Stomach (tissue), 4 donors: ENCODE measurements at regions not wholly inside any gene's neighbourhood (a gene's known extent, or its start where the extent isn't known, plus 50 kb on each side); places are given as distances from the start of the nearest gene placed in this dataset.
"Not testable (repeated sequence)": the region's sequence is repeated elsewhere in the genome, so short reads cannot be mapped to it uniquely, and the experiment has no call there.

Experiments
- EP300 ChIP-seq: sonication (generic); formaldehyde crosslinking; IDR thresholded peaks from one replicate; pipeline ENCODE4 v1.6.1; 2017; ENCODE audit warnings: antibody characterized with exemption
- POLR2AphosphoS5 ChIP-seq, 3 donors: sonication (generic); formaldehyde crosslinking; IDR thresholded peaks; one replicate each; pipeline ENCODE4 v1.6.1; 2016; ENCODE audit warnings: antibody characterized with exemption in 3 of 3
- TF ChIP-seq, protein P1 (sequence below), 7 experiments: fragments of 450-650 bp in 4 of 7; fragments of 200-600 bp in 3 of 7; sonication (generic) in 3 of 7; IDR thresholded peaks; one replicate each; pipeline ENCODE4 v1.5.1; 2016 to 2019; ENCODE audit warnings: antibody characterized with exemption in 7 of 7, control low read depth in 2 of 7, mild to moderate bottlenecking in 1 of 7

DNA sequence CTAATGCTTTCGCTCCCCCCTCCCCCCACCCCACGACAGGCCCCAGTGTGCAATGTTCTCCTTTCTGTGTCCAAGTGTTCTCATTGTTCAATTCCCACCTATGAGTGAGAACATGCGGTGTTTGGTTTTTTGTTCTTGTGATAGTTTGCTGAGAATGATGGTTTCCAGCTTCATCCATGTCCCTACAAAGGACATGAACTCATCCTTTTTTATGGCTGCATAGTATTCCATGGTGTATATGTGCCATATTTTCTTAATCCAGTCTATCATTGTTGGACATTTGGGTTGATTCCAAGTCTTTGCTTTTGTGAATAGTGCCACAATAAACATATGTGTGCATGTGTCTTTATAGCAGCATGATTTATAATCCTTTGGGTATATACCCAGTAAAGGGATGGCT, 58.5 kb upstream of the HUNK start:
- TF ChIP-seq, protein P1, sequence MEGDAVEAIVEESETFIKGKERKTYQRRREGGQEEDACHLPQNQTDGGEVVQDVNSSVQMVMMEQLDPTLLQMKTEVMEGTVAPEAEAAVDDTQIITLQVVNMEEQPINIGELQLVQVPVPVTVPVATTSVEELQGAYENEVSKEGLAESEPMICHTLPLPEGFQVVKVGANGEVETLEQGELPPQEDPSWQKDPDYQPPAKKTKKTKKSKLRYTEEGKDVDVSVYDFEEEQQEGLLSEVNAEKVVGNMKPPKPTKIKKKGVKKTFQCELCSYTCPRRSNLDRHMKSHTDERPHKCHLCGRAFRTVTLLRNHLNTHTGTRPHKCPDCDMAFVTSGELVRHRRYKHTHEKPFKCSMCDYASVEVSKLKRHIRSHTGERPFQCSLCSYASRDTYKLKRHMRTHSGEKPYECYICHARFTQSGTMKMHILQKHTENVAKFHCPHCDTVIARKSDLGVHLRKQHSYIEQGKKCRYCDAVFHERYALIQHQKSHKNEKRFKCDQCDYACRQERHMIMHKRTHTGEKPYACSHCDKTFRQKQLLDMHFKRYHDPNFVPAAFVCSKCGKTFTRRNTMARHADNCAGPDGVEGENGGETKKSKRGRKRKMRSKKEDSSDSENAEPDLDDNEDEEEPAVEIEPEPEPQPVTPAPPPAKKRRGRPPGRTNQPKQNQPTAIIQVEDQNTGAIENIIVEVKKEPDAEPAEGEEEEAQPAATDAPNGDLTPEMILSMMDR (IDR thresholded peaks at IDR 0.05), result not testable (repeated sequence)
- not testable (repeated sequence) for TF ChIP-seq EP300; POLR2AphosphoS5 (IDR thresholded peaks at IDR 0.05)
